ENCODE measurements at regions not wholly inside any gene's neighbourhood (a gene's known extent, or its start where the extent isn't known, plus 50 kb on each side); places are given as distances from the start of the nearest gene placed in this dataset.

GRCh38 chr1:8267307-8267706, 50.6 kb upstream of the SLC45A1 start:
- DNase-seq = no peak

- no peak for DNase-seq
Observed at GRCh38 chr1:8266436-8267165, 51.3 kb upstream of the SLC45A1 start.

- no peak for DNase-seq
Observed at GRCh38 chr1:8263791-8264190, 54.1 kb upstream of the SLC45A1 start.

GRCh38 chr1:8261398-8261762, 56.5 kb upstream of the SLC45A1 start:
- DNase-seq = no peak

GRCh38 chr1:8259498-8260290, 58.2 kb upstream of the SLC45A1 start:
- DNase-seq = no peak

GRCh38 chr1:8257621-8258020, 60.3 kb upstream of the SLC45A1 start:
- no peak for DNase-seq

- no peak for DNase-seq
Observed at GRCh38 chr1:8256321-8256720, 61.6 kb upstream of the SLC45A1 start.

- DNase-seq = no peak
Observed at GRCh38 chr1:8255712-8256111, 62.2 kb upstream of the SLC45A1 start.

- DNase-seq = no peak
Observed at GRCh38 chr1:8252266-8252951, 65.5 kb upstream of the SLC45A1 start.

- DNase-seq = no peak
Observed at GRCh38 chr1:8251635-8252034, 66.3 kb upstream of the SLC45A1 start.

GRCh38 chr1:8249838-8250237, 68.1 kb upstream of the SLC45A1 start:
- DNase-seq = no peak

GRCh38 chr1:8247811-8248436, 70.0 kb upstream of the SLC45A1 start:
- no peak for DNase-seq

- no peak for DNase-seq
Observed at GRCh38 chr1:8244304-8244703, 73.6 kb upstream of the SLC45A1 start.

GRCh38 chr1:8242498-8242897, 75.4 kb upstream of the SLC45A1 start:
- DNase-seq = no peak

- no peak for DNase-seq
Observed at GRCh38 chr1:8241417-8242014, 76.4 kb upstream of the SLC45A1 start.

- DNase-seq = no peak
Observed at GRCh38 chr1:8239306-8240023, 78.4 kb upstream of the SLC45A1 start.

- no peak for DNase-seq
Observed at GRCh38 chr1:8239039-8239305, 78.9 kb upstream of the SLC45A1 start.

GRCh38 chr1:8238141-8239038, 79.5 kb upstream of the SLC45A1 start:
- DNase-seq = no peak

- DNase-seq = no peak
Observed at GRCh38 chr1:8232036-8232757, 85.7 kb upstream of the SLC45A1 start.

- DNase-seq = no peak
Observed at GRCh38 chr1:8230292-8230621, 87.7 kb upstream of the SLC45A1 start.

GRCh38 chr1:8228253-8228652, 89.7 kb upstream of the SLC45A1 start:
- no peak for DNase-seq
